ENCODE measurements at regions not wholly inside any gene's neighbourhood (a gene's known extent, or its start where the extent isn't known, plus 50 kb on each side); places are given as distances from the start of the nearest gene placed in this dataset.

- TF ChIP-seq ZNF70 (CRISPR knock-in tag; IDR thresholded peaks at IDR 0.05), result no peak
- no peak for ATAC-seq
Observed at GRCh38 chr12:75715323-75715644, 203.9 kb upstream of the KRR1 start.

GRCh38 chr12:75714462-75715322 lies 203.3 kb upstream of the KRR1 start:
- ATAC-seq, result peak; percentile 33; the same call in 1 of the 3 replicates
- TF ChIP-seq ISL1 (CRISPR knock-in tag; IDR thresholded peaks at IDR 0.05), result peak; percentile 66
- no peak for TF ChIP-seq POU6F1 (CRISPR knock-in tag; IDR thresholded peaks at IDR 0.05; ENCODE audit: borderline replicate concordance, low read depth)
- TF ChIP-seq, protein P1, sequence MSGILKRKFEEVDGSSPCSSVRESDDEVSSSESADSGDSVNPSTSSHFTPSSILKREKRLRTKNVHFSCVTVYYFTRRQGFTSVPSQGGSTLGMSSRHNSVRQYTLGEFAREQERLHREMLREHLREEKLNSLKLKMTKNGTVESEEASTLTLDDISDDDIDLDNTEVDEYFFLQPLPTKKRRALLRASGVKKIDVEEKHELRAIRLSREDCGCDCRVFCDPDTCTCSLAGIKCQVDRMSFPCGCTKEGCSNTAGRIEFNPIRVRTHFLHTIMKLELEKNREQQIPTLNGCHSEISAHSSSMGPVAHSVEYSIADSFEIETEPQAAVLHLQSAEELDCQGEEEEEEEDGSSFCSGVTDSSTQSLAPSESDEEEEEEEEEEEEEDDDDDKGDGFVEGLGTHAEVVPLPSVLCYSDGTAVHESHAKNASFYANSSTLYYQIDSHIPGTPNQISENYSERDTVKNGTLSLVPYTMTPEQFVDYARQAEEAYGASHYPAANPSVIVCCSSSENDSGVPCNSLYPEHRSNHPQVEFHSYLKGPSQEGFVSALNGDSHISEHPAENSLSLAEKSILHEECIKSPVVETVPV (CRISPR knock-in tag; IDR thresholded peaks at IDR 0.05), result no peak

DNA sequence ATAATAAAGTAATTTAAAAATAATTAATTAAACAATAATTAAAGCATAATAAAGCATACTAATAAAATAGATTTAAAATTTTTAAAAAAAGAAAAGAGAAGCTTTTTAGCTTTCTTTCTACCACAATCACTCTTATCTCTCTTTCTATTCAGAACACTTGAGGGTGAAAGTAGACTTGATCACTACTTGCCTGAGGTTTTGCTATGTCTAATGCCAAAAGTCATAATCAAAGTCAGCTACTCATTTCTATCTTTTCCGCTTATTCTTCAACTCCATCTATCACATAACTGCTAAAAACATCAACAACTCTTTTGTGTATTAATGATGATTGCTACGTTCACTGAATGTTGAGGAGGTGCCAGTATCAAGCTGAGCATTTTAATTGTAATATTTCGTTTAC lies 202.0 kb upstream of the KRR1 start:
- TF ChIP-seq SNAI2 (CRISPR knock-in tag; IDR thresholded peaks at IDR 0.05) (no peak), POU6F1 (CRISPR knock-in tag; IDR thresholded peaks at IDR 0.05; ENCODE audit: borderline replicate concordance, low read depth) (no peak), ESRRG (CRISPR knock-in tag; IDR thresholded peaks at IDR 0.05) (no peak), TSHZ2 (CRISPR knock-in tag; IDR thresholded peaks at IDR 0.05) (no peak), OSR1 (CRISPR knock-in tag; IDR thresholded peaks at IDR 0.05) (no peak), ARNTL (CRISPR knock-in tag; IDR thresholded peaks at IDR 0.05; ENCODE audit: borderline replicate concordance, low read depth) (no peak), PPARA (CRISPR knock-in tag; IDR thresholded peaks at IDR 0.05; ENCODE audit: borderline replicate concordance) (no peak), BACH2 (CRISPR knock-in tag; IDR thresholded peaks at IDR 0.05; ENCODE audit: borderline replicate concordance) (no peak), ZNF8 (CRISPR knock-in tag; IDR thresholded peaks at IDR 0.05) (no peak), ZFP30 (CRISPR knock-in tag; IDR thresholded peaks at IDR 0.05) (no peak)
- TF ChIP-seq, protein P2, sequence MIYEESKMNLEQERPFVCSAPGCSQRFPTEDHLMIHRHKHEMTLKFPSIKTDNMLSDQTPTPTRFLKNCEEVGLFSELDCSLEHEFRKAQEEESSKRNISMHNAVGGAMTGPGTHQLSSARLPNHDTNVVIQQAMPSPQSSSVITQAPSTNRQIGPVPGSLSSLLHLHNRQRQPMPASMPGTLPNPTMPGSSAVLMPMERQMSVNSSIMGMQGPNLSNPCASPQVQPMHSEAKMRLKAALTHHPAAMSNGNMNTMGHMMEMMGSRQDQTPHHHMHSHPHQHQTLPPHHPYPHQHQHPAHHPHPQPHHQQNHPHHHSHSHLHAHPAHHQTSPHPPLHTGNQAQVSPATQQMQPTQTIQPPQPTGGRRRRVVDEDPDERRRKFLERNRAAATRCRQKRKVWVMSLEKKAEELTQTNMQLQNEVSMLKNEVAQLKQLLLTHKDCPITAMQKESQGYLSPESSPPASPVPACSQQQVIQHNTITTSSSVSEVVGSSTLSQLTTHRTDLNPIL (CRISPR knock-in tag; IDR thresholded peaks at IDR 0.05; ENCODE audit: low read depth), result no peak
- ATAC-seq, result no peak

GRCh38 chr12:75712223-75712622 lies 200.8 kb upstream of the KRR1 start:
- ATAC-seq, result no peak

More at GRCh38 chr12:75712223-75712622, 200.8 kb upstream of the KRR1 start:
- TF ChIP-seq ARNTL (CRISPR knock-in tag; IDR thresholded peaks at IDR 0.05; ENCODE audit: borderline replicate concordance, low read depth) (no peak), ZFP30 (CRISPR knock-in tag; IDR thresholded peaks at IDR 0.05) (no peak), OSR1 (CRISPR knock-in tag; IDR thresholded peaks at IDR 0.05) (no peak), PATZ1 (CRISPR knock-in tag; IDR thresholded peaks at IDR 0.05; ENCODE audit: borderline replicate concordance) (no peak), ESRRG (CRISPR knock-in tag; IDR thresholded peaks at IDR 0.05) (no peak), PPARA (CRISPR knock-in tag; IDR thresholded peaks at IDR 0.05; ENCODE audit: borderline replicate concordance) (no peak)
- TF ChIP-seq, protein P1 (CRISPR knock-in tag; IDR thresholded peaks at IDR 0.05), result no peak

Data from SK-N-SH treated with all-trans-retinoic acid at 6 μM for 48 hours (cell line).